HEK293T (cell line): ENCODE measurements at regions not wholly inside any gene's neighbourhood (a gene's known extent, or its start where the extent isn't known, plus 50 kb on each side); places are given as distances from the start of the nearest gene placed in this dataset.

ENCODE experiments used
- ARNT ChIP-seq: fragments of 450-650 bp; IDR thresholded peaks from 2 replicates; pipeline ENCODE4 v1.6.1; 2017; ENCODE audit warnings: mild to moderate bottlenecking
- BHLHE40 ChIP-seq: fragments of 450-650 bp; IDR thresholded peaks from 2 replicates; pipeline ENCODE4 v1.6.1; 2016; ENCODE audit warnings: mild to moderate bottlenecking, moderate library complexity, borderline replicate concordance
- ELF4 ChIP-seq: fragments of 450-650 bp; IDR thresholded peaks from 2 replicates; pipeline ENCODE4 v1.6.1; 2017; ENCODE audit warnings: antibody characterized with exemption
- FOXA1 ChIP-seq: fragments of 450-650 bp; IDR thresholded peaks from 2 replicates; pipeline ENCODE4 v1.6.1; 2016; ENCODE audit warnings: mild to moderate bottlenecking
- FOXM1 ChIP-seq: fragments of 450-650 bp; IDR thresholded peaks from 2 replicates; pipeline ENCODE4 v1.6.1; 2017; ENCODE audit warnings: mild to moderate bottlenecking, borderline replicate concordance
- HDGF ChIP-seq: fragments of 450-650 bp; IDR thresholded peaks from 2 replicates; pipeline ENCODE4 v1.6.1; 2017; ENCODE audit warnings: antibody characterized with exemption, borderline replicate concordance
- L3MBTL2 ChIP-seq: fragments of 450-650 bp; conservative IDR thresholded peaks from 2 replicates; pipeline ENCODE4 v1.6.1; 2016; ENCODE audit warnings: mild to moderate bottlenecking
- SP1 ChIP-seq: fragments of 450-650 bp; IDR thresholded peaks from 2 replicates; pipeline ENCODE4 v1.6.1; 2017
- SUZ12 ChIP-seq: fragments of 450-650 bp; IDR thresholded peaks from 2 replicates; pipeline ENCODE4 v1.6.1; 2016; ENCODE audit warnings: mild to moderate bottlenecking
- TARDBP ChIP-seq: fragments of 450-650 bp; IDR thresholded peaks from 2 replicates; pipeline ENCODE4 v1.6.1; 2016
- ZNF384 ChIP-seq: fragments of 450-650 bp; IDR thresholded peaks from 2 replicates; pipeline ENCODE4 v1.6.1; 2016
- TF ChIP-seq, protein P1 (sequence below): fragments of 450-650 bp; IDR thresholded peaks from 2 replicates; pipeline ENCODE4 v1.6.1; 2016

DNA sequence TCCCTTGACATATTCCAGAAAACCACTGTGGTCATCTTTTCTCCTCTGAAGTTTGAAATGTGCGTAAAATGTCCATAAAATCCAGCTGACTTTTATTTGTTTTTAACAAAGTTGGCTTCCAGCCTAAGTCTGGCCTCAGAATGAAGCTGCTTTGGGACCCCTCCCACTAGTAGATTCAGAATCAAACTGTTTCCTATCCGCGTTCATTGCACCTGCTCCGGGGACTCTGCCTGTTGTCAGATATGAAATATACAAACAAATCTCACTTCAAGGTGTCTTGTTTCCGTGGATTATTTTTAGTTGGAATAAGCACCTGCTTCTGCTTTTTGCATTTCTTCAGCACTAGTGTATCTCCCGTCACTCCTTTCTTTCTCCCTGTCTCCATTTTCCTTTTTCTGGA, 115.7 kb upstream of the FHL2 start:
- TF ChIP-seq SP1 (no peak), FOXA1 (no peak), BHLHE40 (no peak), ELF4 (no peak), FOXM1 (no peak), HDGF (no peak), SUZ12 (no peak), L3MBTL2 (no peak), ARNT (no peak), TARDBP (no peak), ZNF384 (no peak)
- TF ChIP-seq, protein P1, sequence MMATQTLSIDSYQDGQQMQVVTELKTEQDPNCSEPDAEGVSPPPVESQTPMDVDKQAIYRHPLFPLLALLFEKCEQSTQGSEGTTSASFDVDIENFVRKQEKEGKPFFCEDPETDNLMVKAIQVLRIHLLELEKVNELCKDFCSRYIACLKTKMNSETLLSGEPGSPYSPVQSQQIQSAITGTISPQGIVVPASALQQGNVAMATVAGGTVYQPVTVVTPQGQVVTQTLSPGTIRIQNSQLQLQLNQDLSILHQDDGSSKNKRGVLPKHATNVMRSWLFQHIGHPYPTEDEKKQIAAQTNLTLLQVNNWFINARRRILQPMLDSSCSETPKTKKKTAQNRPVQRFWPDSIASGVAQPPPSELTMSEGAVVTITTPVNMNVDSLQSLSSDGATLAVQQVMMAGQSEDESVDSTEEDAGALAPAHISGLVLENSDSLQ = no peak
